ENCODE measurements at regions not wholly inside any gene's neighbourhood (a gene's known extent, or its start where the extent isn't known, plus 50 kb on each side); places are given as distances from the start of the nearest gene placed in this dataset.

DNA sequence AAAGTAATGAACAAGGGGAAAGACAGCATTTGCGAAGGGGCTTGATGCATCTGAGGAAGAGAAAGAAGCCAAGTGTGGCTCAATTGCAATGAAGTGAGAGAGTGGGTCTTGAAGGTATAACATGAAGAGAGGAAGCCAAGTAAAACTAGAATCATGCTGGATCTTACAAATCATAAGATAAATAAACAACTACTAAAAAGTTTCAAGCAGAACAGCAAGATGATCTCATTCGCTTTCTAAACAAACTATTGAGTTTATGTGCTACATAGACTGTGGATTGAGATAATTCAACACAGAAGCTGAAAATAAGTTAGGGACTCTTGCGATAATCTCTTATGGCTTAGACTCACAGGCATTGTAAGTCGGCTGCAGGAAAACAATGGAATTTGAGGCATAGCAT is 1310.5 kb upstream of the NRXN1 start:
- TF ChIP-seq POLR2A (IDR thresholded peaks at IDR 0.05) (no peak), EP300 (IDR thresholded peaks at IDR 0.05) (no peak)
- TF ChIP-seq, protein P1, sequence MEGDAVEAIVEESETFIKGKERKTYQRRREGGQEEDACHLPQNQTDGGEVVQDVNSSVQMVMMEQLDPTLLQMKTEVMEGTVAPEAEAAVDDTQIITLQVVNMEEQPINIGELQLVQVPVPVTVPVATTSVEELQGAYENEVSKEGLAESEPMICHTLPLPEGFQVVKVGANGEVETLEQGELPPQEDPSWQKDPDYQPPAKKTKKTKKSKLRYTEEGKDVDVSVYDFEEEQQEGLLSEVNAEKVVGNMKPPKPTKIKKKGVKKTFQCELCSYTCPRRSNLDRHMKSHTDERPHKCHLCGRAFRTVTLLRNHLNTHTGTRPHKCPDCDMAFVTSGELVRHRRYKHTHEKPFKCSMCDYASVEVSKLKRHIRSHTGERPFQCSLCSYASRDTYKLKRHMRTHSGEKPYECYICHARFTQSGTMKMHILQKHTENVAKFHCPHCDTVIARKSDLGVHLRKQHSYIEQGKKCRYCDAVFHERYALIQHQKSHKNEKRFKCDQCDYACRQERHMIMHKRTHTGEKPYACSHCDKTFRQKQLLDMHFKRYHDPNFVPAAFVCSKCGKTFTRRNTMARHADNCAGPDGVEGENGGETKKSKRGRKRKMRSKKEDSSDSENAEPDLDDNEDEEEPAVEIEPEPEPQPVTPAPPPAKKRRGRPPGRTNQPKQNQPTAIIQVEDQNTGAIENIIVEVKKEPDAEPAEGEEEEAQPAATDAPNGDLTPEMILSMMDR (IDR thresholded peaks at IDR 0.05) = no peak
